ENCODE measurements at regions not wholly inside any gene's neighbourhood (a gene's known extent, or its start where the extent isn't known, plus 50 kb on each side); places are given as distances from the start of the nearest gene placed in this dataset.

- Histone ChIP-seq H3K79me2 (ENCODE audit: insufficient read depth, low read length) (no peaks in the 10 kb centered on the region), H3K27ac (ENCODE audit: low read length) (no peak overlapping the region), H3K36me3 (ENCODE audit: insufficient read depth, low read length) (no peaks in the 10 kb centered on the region), H2AFZ (ENCODE audit: low read depth, low read length) (no peak overlapping the region), H3K27me3 (ENCODE audit: insufficient read depth, low read length, poor library complexity) (no peaks in the 10 kb centered on the region), H3K4me3 (ENCODE audit: low read depth in 1 of 2, low read length in 2 of 2) (no peak overlapping the region), H3K9me3 (ENCODE audit: insufficient read depth, low read length, severe bottlenecking) (no peaks in the 10 kb centered on the region), H3K4me2 (ENCODE audit: insufficient read depth, low read length) (no peak overlapping the region), H4K20me1 (ENCODE audit: insufficient read depth, low read length) (no peaks in the 10 kb centered on the region), H3K9ac (ENCODE audit: low read depth, low read length) (no peak overlapping the region), H3K4me1 (ENCODE audit: insufficient read depth, low read length) (no peaks in the 10 kb centered on the region)
- DNase-seq (no peak), ATAC-seq (ENCODE audit: insufficient read depth, low read depth) (no peak)
- TF ChIP-seq EZH2 (IDR thresholded peaks at IDR 0.05; ENCODE audit: borderline replicate concordance, low read depth, low read length, severe bottlenecking) = no peak
- TF ChIP-seq CTCF (IDR thresholded peaks at IDR 0.05; ENCODE audit: borderline replicate concordance, extremely low read depth, low read length, poor library complexity, severe bottlenecking) = no peak
Observed at GRCh38 chr15:96274087-96274440, 56.4 kb upstream of the NR2F2 start.

GRCh38 chr15:96274698-96275097 is 55.8 kb upstream of the NR2F2 start:
- Histone ChIP-seq H3K9ac (ENCODE audit: low read depth, low read length) (no peak overlapping the region), H3K79me2 (ENCODE audit: insufficient read depth, low read length) (no peaks in the 10 kb centered on the region), H4K20me1 (ENCODE audit: insufficient read depth, low read length) (no peaks in the 10 kb centered on the region), H3K4me1 (ENCODE audit: insufficient read depth, low read length) (no peaks in the 10 kb centered on the region), H3K36me3 (ENCODE audit: insufficient read depth, low read length) (no peaks in the 10 kb centered on the region), H3K27me3 (ENCODE audit: insufficient read depth, low read length, poor library complexity) (no peaks in the 10 kb centered on the region), H3K27ac (ENCODE audit: low read length) (no peak overlapping the region), H3K4me3 (ENCODE audit: low read depth in 1 of 2, low read length in 2 of 2) (no peak overlapping the region), H3K9me3 (ENCODE audit: insufficient read depth, low read length, severe bottlenecking) (no peaks in the 10 kb centered on the region), H2AFZ (ENCODE audit: low read depth, low read length) (no peak overlapping the region), H3K4me2 (ENCODE audit: insufficient read depth, low read length) (no peak overlapping the region)
- ATAC-seq (ENCODE audit: insufficient read depth, low read depth) (no peak), DNase-seq (no peak)
- no peak for TF ChIP-seq EZH2 (IDR thresholded peaks at IDR 0.05; ENCODE audit: borderline replicate concordance, low read depth, low read length, severe bottlenecking)

GRCh38 chr15:96276438-96277210 is 53.9 kb upstream of the NR2F2 start:
- Histone ChIP-seq H4K20me1 (ENCODE audit: insufficient read depth, low read length) (no peaks in the 10 kb centered on the region), H3K4me3 (ENCODE audit: low read depth in 1 of 2, low read length in 2 of 2) (no peak overlapping the region), H3K79me2 (ENCODE audit: insufficient read depth, low read length) (no peaks in the 10 kb centered on the region), H3K27me3 (ENCODE audit: insufficient read depth, low read length, poor library complexity) (no peaks in the 10 kb centered on the region), H2AFZ (ENCODE audit: low read depth, low read length) (no peak overlapping the region), H3K9me3 (ENCODE audit: insufficient read depth, low read length, severe bottlenecking) (no peaks in the 10 kb centered on the region), H3K36me3 (ENCODE audit: insufficient read depth, low read length) (no peaks in the 10 kb centered on the region), H3K9ac (ENCODE audit: low read depth, low read length) (no peak overlapping the region), H3K27ac (ENCODE audit: low read length) (no peak overlapping the region), H3K4me2 (ENCODE audit: insufficient read depth, low read length) (no peak overlapping the region), H3K4me1 (ENCODE audit: insufficient read depth, low read length) (no peaks in the 10 kb centered on the region)
- TF ChIP-seq EZH2 (IDR thresholded peaks at IDR 0.05; ENCODE audit: borderline replicate concordance, low read depth, low read length, severe bottlenecking) = no peak
- no peak for TF ChIP-seq CTCF (IDR thresholded peaks at IDR 0.05; ENCODE audit: borderline replicate concordance, extremely low read depth, low read length, poor library complexity, severe bottlenecking)
- ATAC-seq (ENCODE audit: insufficient read depth, low read depth) (no peak), DNase-seq (no peak)
